Esophagus (tissue), 2 donors: ENCODE measurements at regions not wholly inside any gene's neighbourhood (a gene's known extent, or its start where the extent isn't known, plus 50 kb on each side); places are given as distances from the start of the nearest gene placed in this dataset.
"Not testable (repeated sequence)": the region's sequence is repeated elsewhere in the genome, so short reads cannot be mapped to it uniquely, and the experiment has no call there.

Experiments used
- H3K27ac ChIP-seq, 2 donors: one replicate each; pipeline ENCODE4 v1.5.1; 2013; ENCODE audit warnings: low read depth in 2 of 2, mild to moderate bottlenecking in 2 of 2, inconsistent platforms in 1 of 2, low read length in 1 of 2, moderate library complexity in 1 of 2
- H3K27me3 ChIP-seq, 2 donors: one replicate each; pipeline ENCODE4 v1.6.1; 2013; ENCODE audit warnings: low read length in 2 of 2, control low read depth in 1 of 2, mild to moderate bottlenecking in 1 of 2; ENCODE audit not compliant: insufficient read depth in 2 of 2, control insufficient read depth in 1 of 2
- H3K36me3 ChIP-seq, 2 donors: one replicate each; pipeline ENCODE4 v1.6.1; 2013; ENCODE audit warnings: low read length in 1 of 2; ENCODE audit not compliant: control insufficient read depth in 2 of 2, insufficient read depth in 2 of 2
- H3K4me1 ChIP-seq, 2 donors: one replicate each; pipeline ENCODE4 v1.6.1; 2013; ENCODE audit warnings: low read length in 1 of 2; ENCODE audit not compliant: control insufficient read depth in 2 of 2, insufficient read depth in 2 of 2
- H3K4me3 ChIP-seq, 2 donors: one replicate each; pipeline ENCODE4 v1.5.1; 2013; ENCODE audit warnings: low read length in 2 of 2, mild to moderate bottlenecking in 2 of 2, low read depth in 1 of 2, moderate library complexity in 1 of 2
- H3K9me3 ChIP-seq, 2 donors: one replicate each; pipeline ENCODE4 v1.6.1; 2013; ENCODE audit warnings: mild to moderate bottlenecking in 2 of 2, low read depth in 1 of 2, low read length in 1 of 2, moderate library complexity in 1 of 2; ENCODE audit not compliant: control insufficient read depth in 2 of 2, insufficient read depth in 1 of 2
- WGBS, 2 donors: extraction: QIAGEN DNeasy Blood & Tissue Kit; methylation state at CpG; one replicate each; pipeline ENCODE4 v1.1.7; 2013; 5-methylcytosine and 5-hydroxymethylcytosine counted together
- donor health status: healthy with polysubstance abuse.
- donor health status: Bipolar disorder and iron deficiency.

- H3K27me3 ChIP-seq = no peaks in the 10 kb centered on the region
- no peaks in the 10 kb centered on the region for H3K36me3 ChIP-seq
- H3K4me1 ChIP-seq = no peaks in the 10 kb centered on the region
- no peak overlapping the region for H3K4me3 ChIP-seq
- no peak overlapping the region for H3K27ac ChIP-seq
- WGBS, 2 donors = 70 to 76% methylated on average over 2 of the region's 2 CpGs
- no peaks in the 10 kb centered on the region for H3K9me3 ChIP-seq
Measured at GRCh38 chr6:12530345-12530744, 186.2 kb upstream of the PHACTR1 start.

- Histone ChIP-seq H3K4me3 (no peak overlapping the region), H3K27ac (no peak overlapping the region), H3K36me3 (no peaks in the 10 kb centered on the region), H3K9me3 (no peaks in the 10 kb centered on the region), H3K4me1 (no peaks in the 10 kb centered on the region), H3K27me3 (no peaks in the 10 kb centered on the region)
- 85 to 86% methylated on average over 4 of the region's 4 CpGs for WGBS, 2 donors
Measured at GRCh38 chr6:12533586-12533985, 183.0 kb upstream of the PHACTR1 start.

GRCh38 chr6:12534069-12534853, 182.3 kb upstream of the PHACTR1 start:
- H3K9me3 ChIP-seq = no peaks in the 10 kb centered on the region
- 73% methylated on average over 4 of the region's 4 CpGs for WGBS, 2 donors
- H3K36me3 ChIP-seq = no peaks in the 10 kb centered on the region
- H3K4me1 ChIP-seq = no peaks in the 10 kb centered on the region
- no peak overlapping the region for H3K27ac ChIP-seq
- no peaks in the 10 kb centered on the region for H3K27me3 ChIP-seq
- no peak overlapping the region for H3K4me3 ChIP-seq

GRCh38 chr6:12535586-12536314, 180.8 kb upstream of the PHACTR1 start:
- no peak overlapping the region for H3K27ac ChIP-seq
- WGBS, 2 donors = 75 to 78% methylated on average over 3 of the region's 3 CpGs

GRCh38 chr6:12536416-12536815, 180.2 kb upstream of the PHACTR1 start:
- no peak overlapping the region for H3K4me3 ChIP-seq
- WGBS, 2 donors = 78 to 79% methylated on average over 5 of the region's 5 CpGs
- H3K27ac ChIP-seq = no peak overlapping the region

More at GRCh38 chr6:12535586-12536314, 180.8 kb upstream of the PHACTR1 start:
- Histone ChIP-seq H3K27me3 (no peaks in the 10 kb centered on the region), H3K4me3 (no peak overlapping the region), H3K36me3 (no peaks in the 10 kb centered on the region), H3K9me3 (no peaks in the 10 kb centered on the region), H3K4me1 (no peaks in the 10 kb centered on the region)

GRCh38 chr6:12537389-12537788, 179.2 kb upstream of the PHACTR1 start:
- Histone ChIP-seq H3K27me3 (no peaks in the 10 kb centered on the region), H3K4me1 (no peaks in the 10 kb centered on the region), H3K4me3 (no peak overlapping the region), H3K27ac (no peak overlapping the region), H3K36me3 (no peaks in the 10 kb centered on the region), H3K9me3 (no peaks in the 10 kb centered on the region)
- 43 to 57% methylated on average over 5 of the region's 5 CpGs for WGBS, 2 donors

More at GRCh38 chr6:12536416-12536815, 180.2 kb upstream of the PHACTR1 start:
- Histone ChIP-seq H3K9me3 (no peaks in the 10 kb centered on the region), H3K4me1 (no peaks in the 10 kb centered on the region), H3K36me3 (no peaks in the 10 kb centered on the region), H3K27me3 (no peaks in the 10 kb centered on the region)

- Histone ChIP-seq H3K36me3 (no peaks in the 10 kb centered on the region), H3K4me1 (no peaks in the 10 kb centered on the region), H3K27me3 (no peaks in the 10 kb centered on the region), H3K9me3 (no peaks in the 10 kb centered on the region), H3K4me3 (no peak overlapping the region), H3K27ac (no peak overlapping the region)
- 51 to 74% methylated on average over 9 of the region's 9 CpGs for WGBS, 2 donors
Measured at GRCh38 chr6:12538881-12539357, 177.6 kb upstream of the PHACTR1 start.

- H3K4me1 ChIP-seq, H3K27me3 ChIP-seq, H3K4me3 ChIP-seq, H3K36me3 ChIP-seq, H3K27ac ChIP-seq, H3K9me3 ChIP-seq: not testable (repeated sequence)
- WGBS, 2 donors = 88 to 96% methylated on average over 4 of the region's 4 CpGs
Measured at GRCh38 chr6:12542319-12543115, 174.1 kb upstream of the PHACTR1 start.

GRCh38 chr6:12543953-12544352, 172.6 kb upstream of the PHACTR1 start:
- no peaks in the 10 kb centered on the region for H3K4me1 ChIP-seq
- H3K9me3 ChIP-seq = no peaks in the 10 kb centered on the region
- H3K27me3 ChIP-seq = no peaks in the 10 kb centered on the region
- WGBS, 2 donors = 51 to 58% methylated on average over 5 of the region's 5 CpGs
- no peak overlapping the region for H3K27ac ChIP-seq
- H3K4me3 ChIP-seq = no peak overlapping the region
- H3K36me3 ChIP-seq = no peaks in the 10 kb centered on the region
